ENCODE measurements at regions not wholly inside any gene's neighbourhood (a gene's known extent, or its start where the extent isn't known, plus 50 kb on each side); places are given as distances from the start of the nearest gene placed in this dataset.

DNA sequence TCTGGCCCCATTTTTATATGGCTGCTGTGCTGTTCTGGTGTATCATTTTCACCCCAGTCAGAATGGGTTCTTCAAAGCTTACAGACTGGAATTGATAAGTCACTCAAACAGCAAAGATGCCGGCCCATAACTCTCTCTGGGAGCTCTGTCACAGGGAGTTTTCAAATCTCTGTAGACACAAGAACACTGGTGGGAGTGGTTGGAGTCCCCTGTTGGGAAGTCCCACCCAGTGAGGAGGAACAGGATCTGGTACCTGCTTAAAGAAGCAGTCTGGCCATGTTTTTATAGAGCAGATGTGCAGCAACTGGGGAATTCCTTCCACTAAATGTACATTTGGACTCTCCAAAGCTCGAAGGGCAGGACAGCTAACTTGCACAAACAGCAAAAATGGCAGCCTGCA is 69.3 kb upstream of the UGT2B7 start:
- FAIRE-seq: no peak

More for the DNA sequence above, 69.3 kb upstream of the UGT2B7 start:
- no peak overlapping the region for H3K18ac ChIP-seq (ENCODE audit: extremely low read depth, low read length)
- no peak overlapping the region for H3K4me2 ChIP-seq (ENCODE audit: insufficient read depth in 1 of 2, low read depth in 2 of 2, low read length in 2 of 2)
- H4K8ac ChIP-seq (ENCODE audit: extremely low read depth, insufficient read depth, low read length): no peak overlapping the region
- H3K79me2 ChIP-seq (ENCODE audit: control insufficient read depth in 1 of 2, insufficient read depth in 2 of 2, low read length in 2 of 2): no peaks in the 10 kb centered on the region
- no peak overlapping the region for H2BK12ac ChIP-seq (ENCODE audit: low read depth, low read length)
- no peaks in the 10 kb centered on the region for H3K23me2 ChIP-seq (ENCODE audit: low read depth, low read length)
- no peak overlapping the region for H2BK5ac ChIP-seq (ENCODE audit: low read depth, low read length)
- H2AFZ ChIP-seq (ENCODE audit: low read length): no peak overlapping the region
- TF ChIP-seq CHD2 (IDR thresholded peaks at IDR 0.05; ENCODE audit: low read length): no peak
- no peak for TF ChIP-seq SIX5 (IDR thresholded peaks at IDR 0.05; ENCODE audit: low read depth, low read length)
- no peak for TF ChIP-seq CTBP2 (IDR thresholded peaks at IDR 0.05; ENCODE audit: borderline replicate concordance, insufficient read depth, insufficient read length, low read length)
- TF ChIP-seq, protein P1, sequence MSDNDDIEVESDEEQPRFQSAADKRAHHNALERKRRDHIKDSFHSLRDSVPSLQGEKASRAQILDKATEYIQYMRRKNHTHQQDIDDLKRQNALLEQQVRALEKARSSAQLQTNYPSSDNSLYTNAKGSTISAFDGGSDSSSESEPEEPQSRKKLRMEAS (IDR thresholded peaks at IDR 0.05): no peak
- ChIA-PET POLR2A (ENCODE audit: partially characterized antibody) (interaction anchor here (1.2 kb wide), 1 partner anchor 718 kb away, joined by 3 read pairs; no protein-coding TSS in a partner anchor), CTCF (ENCODE audit: partially characterized antibody) (interaction anchor here (0.6 to 1.8 kb wide), 7 partner anchors 11 to 528 kb away, joined by 3 to 9 read pairs (median 3); no protein-coding TSS in a partner anchor)
- no peak overlapping the region for H4K5ac ChIP-seq (ENCODE audit: insufficient read length, low read depth, low read length)
- no peak overlapping the region for H3K23ac ChIP-seq (ENCODE audit: insufficient read length)
- H2BK120ac ChIP-seq (replicated peaks; ENCODE audit: low read depth, low read length): no peak overlapping the region
- no peak overlapping the region for H3K4ac ChIP-seq (replicated peaks; ENCODE audit: insufficient read length, low read depth, low read length)
- H3K4me3 ChIP-seq (ENCODE audit: extremely low read depth in 1 of 4, insufficient read depth in 2 of 4, low read depth in 3 of 4, low read length in 4 of 4): no peak overlapping the region
- no peaks in the 10 kb centered on the region; a peak in 2 of 8 replicates for H3K36me3 ChIP-seq (ENCODE audit: control insufficient read depth in 2 of 4, insufficient read depth in 4 of 4, low read length in 3 of 4)
- DNase-seq (ENCODE audit: low read depth in 1 of 2, low spot score in 2 of 2): no peak
- H3K4me1 ChIP-seq (replicated peaks in 1 of 4; ENCODE audit: control insufficient read depth in 3 of 4, insufficient read depth in 4 of 4, low read length in 3 of 4): peaks cover 0 to 3% (median 1%) of the 10 kb centered on the region in 4 experiments; a peak in 2 of 7 replicates
- no peak overlapping the region for H2AK5ac ChIP-seq (ENCODE audit: low read depth, low read length)
- no peak overlapping the region for H4K91ac ChIP-seq (replicated peaks; ENCODE audit: insufficient read length, low read length)
- 94% methylated on average over 2 of the region's 2 CpGs; no CpG with 5 or more reads in 1 of the 2 experiments for WGBS, 2 experiments (ENCODE audit: extremely low coverage in 1 of 2, insufficient coverage in 1 of 2, insufficient read length in 1 of 2, insufficient replicate concordance in 2 of 2, low coverage in 1 of 2, low lambda C conversion rate in 2 of 2, missing lambda C conversion rate in 1 of 2)
- H3K9me3 ChIP-seq (ENCODE audit: insufficient read depth in 2 of 2, low read depth in 1 of 2, low read length in 1 of 2): peaks cover 0 to 2% of the 10 kb centered on the region in 2 experiments; a peak in 1 of 4 replicates
- H2BK15ac ChIP-seq (ENCODE audit: low read length): no peak overlapping the region
- H3K27me3 ChIP-seq (replicated peaks in 1 of 4; ENCODE audit: control insufficient read depth in 3 of 4, extremely low read depth in 1 of 4, insufficient read depth in 3 of 4, low read length in 3 of 4): no peaks in the 10 kb centered on the region
- no peak overlapping the region for H3K14ac ChIP-seq (ENCODE audit: insufficient read length)
- H3K27ac ChIP-seq (ENCODE audit: low read depth, low read length): no peak overlapping the region
- H3K9ac ChIP-seq (replicated peaks in 1 of 4; ENCODE audit: extremely low read depth in 1 of 4, low read depth in 3 of 4, low read length in 3 of 4): no peak overlapping the region
- no peaks in the 10 kb centered on the region for H4K20me1 ChIP-seq (replicated peaks in 1 of 2; ENCODE audit: control insufficient read depth in 1 of 2, insufficient read depth in 2 of 2, low read length in 2 of 2)
- no peaks in the 10 kb centered on the region for H3K79me1 ChIP-seq (ENCODE audit: low read depth, low read length)
- H3K56ac ChIP-seq (replicated peaks; ENCODE audit: insufficient read length, low read depth, low read length): no peak overlapping the region
- no peak overlapping the region for H2BK20ac ChIP-seq (ENCODE audit: low read length)
